ENCODE measurements at regions not wholly inside any gene's neighbourhood (a gene's known extent, or its start where the extent isn't known, plus 50 kb on each side); places are given as distances from the start of the nearest gene placed in this dataset.

DNA sequence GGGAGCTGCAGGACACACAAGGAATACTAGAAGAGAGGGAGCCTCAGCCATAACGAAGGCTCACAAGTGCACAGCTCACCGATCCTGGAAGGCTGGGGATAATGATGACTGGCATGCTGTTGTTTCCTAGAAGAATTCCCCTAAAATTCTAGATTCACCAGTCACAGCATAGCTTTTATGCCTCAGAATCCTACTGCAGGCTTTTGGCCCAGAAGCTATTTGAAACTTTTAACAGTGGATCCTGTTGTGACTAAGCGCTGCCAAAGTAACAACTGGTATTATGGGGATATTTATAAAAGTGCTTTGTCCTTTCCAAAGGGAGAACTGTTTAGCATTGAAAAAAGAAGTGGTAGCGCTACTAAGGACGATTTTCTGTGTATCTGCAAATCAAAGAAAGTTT, 214.1 kb upstream of the PELI2 start:
- TF ChIP-seq SUZ12 (IDR thresholded peaks at IDR 0.05; ENCODE audit: extremely low read depth, insufficient read depth, insufficient read length) = no peak
- TF ChIP-seq ZNF274 (IDR thresholded peaks at IDR 0.05; ENCODE audit: low read depth, low read length) = no peak
- TF ChIP-seq YY1 (IDR thresholded peaks at IDR 0.05; ENCODE audit: insufficient read depth, insufficient read length) = no peak
- H3K9ac ChIP-seq (ENCODE audit: insufficient read length, low read depth) = no peak overlapping the region
- H3K4me1 ChIP-seq (ENCODE audit: insufficient read depth, insufficient read length) = no peaks in the 10 kb centered on the region
- H3K27me3 ChIP-seq (ENCODE audit: insufficient read depth, insufficient read length) = no peaks in the 10 kb centered on the region
- no peaks in the 10 kb centered on the region for H3K36me3 ChIP-seq (ENCODE audit: insufficient read depth, insufficient read length, low read length)
- no peaks in the 10 kb centered on the region for H3K9me3 ChIP-seq (ENCODE audit: insufficient read depth, low read length)
- no peak overlapping the region for H3K4me3 ChIP-seq (ENCODE audit: insufficient read length, low read depth)
- no peak for DNase-seq (ENCODE audit: low read depth, low spot score)

DNA sequence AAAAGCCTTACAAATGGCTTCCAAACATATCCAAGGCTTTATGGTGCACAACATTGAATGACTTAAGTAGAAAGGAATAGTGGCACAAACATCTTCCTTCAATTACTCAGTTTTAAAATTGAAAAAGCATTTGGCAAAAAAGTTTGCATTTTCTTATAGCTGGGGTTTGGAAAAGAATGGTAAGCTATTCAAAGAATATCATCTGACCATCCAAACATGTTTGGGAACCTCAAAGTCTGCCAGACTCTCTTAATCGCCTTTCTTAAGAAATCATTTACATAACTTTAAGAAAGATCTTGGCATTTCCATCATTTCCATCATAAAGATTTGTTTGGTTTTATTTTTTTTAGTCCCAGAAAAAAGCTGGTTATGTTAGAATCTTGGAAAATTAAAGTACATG, 210.1 kb upstream of the PELI2 start:
- no peak for DNase-seq (ENCODE audit: low read depth, low spot score)

DNA sequence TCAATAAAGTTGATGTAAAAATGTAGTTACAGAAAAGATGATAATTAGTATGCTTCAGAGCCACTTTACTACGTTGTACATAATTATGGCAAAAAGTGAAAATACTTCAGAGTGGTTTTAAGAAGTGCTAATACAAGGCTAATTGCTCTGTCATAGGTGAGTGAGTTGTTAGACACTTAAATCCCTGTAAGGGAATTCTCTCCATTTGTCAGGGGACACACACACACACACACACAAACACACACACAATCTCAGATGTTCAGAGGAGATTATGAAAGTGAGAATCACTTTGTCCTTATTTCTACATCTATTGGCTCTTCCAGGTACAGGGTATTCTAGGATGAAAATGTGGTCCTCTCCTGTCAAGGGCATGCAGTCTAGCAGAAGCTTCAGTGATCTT, 208.3 kb upstream of the PELI2 start:
- no peak for DNase-seq (ENCODE audit: low read depth, low spot score)
- Histone ChIP-seq H3K4me3 (ENCODE audit: insufficient read length, low read depth) (no peak overlapping the region), H3K9ac (ENCODE audit: insufficient read length, low read depth) (no peak overlapping the region), H3K27me3 (ENCODE audit: insufficient read depth, insufficient read length) (no peaks in the 10 kb centered on the region), H3K9me3 (ENCODE audit: insufficient read depth, low read length) (no peaks in the 10 kb centered on the region), H3K4me1 (ENCODE audit: insufficient read depth, insufficient read length) (peaks cover 4% of the 10 kb centered on the region), H3K36me3 (ENCODE audit: insufficient read depth, insufficient read length, low read length) (no peaks in the 10 kb centered on the region)
- no peak for TF ChIP-seq ZNF274 (IDR thresholded peaks at IDR 0.05; ENCODE audit: low read depth, low read length)

More for the DNA sequence above, 210.1 kb upstream of the PELI2 start:
- Histone ChIP-seq H3K9ac (ENCODE audit: insufficient read length, low read depth) (no peak overlapping the region), H3K36me3 (ENCODE audit: insufficient read depth, insufficient read length, low read length) (no peaks in the 10 kb centered on the region), H3K9me3 (ENCODE audit: insufficient read depth, low read length) (no peaks in the 10 kb centered on the region), H3K4me3 (ENCODE audit: insufficient read length, low read depth) (no peak overlapping the region), H3K27me3 (ENCODE audit: insufficient read depth, insufficient read length) (no peaks in the 10 kb centered on the region), H3K4me1 (ENCODE audit: insufficient read depth, insufficient read length) (peaks cover 4% of the 10 kb centered on the region)
- no peak for TF ChIP-seq ZNF274 (IDR thresholded peaks at IDR 0.05; ENCODE audit: low read depth, low read length)
- no peak for TF ChIP-seq YY1 (IDR thresholded peaks at IDR 0.05; ENCODE audit: insufficient read depth, insufficient read length)
- no peak for TF ChIP-seq SUZ12 (IDR thresholded peaks at IDR 0.05; ENCODE audit: extremely low read depth, insufficient read depth, insufficient read length)

DNA sequence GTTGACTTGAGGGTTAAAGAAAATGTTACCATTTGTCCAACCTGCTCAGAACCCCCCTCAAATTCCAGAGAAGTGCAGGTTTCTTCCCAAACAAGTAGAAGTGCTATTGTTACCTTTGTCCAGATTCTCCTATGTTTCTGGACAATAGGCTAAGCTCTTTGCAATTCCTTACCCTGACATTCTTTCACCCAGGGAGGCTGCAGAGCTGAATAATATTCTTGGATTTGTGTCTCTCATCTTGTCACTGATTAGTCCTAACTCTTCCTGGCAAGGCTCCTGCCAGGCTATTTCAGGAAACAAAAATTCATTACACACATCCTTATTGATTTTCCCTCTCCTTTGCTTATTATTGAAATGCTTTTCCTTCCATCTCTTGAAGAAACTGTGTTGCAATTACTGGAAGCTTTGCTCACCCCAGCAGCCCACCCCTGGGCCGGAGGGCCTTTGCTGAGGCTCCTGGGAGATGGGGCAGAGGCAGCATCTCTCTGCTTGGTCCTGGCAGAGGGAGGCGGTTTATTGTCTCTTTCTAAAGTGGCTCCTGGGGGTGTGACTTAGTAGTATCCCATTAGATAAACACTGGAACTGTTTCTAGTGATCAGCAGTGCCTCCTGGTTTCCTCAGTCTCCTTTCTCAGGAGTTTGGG, 207.5 kb upstream of the PELI2 start:
- DNase-seq (ENCODE audit: low read depth, low spot score) = no peak
- TF ChIP-seq YY1 (IDR thresholded peaks at IDR 0.05; ENCODE audit: insufficient read depth, insufficient read length) = no peak
- no peak for TF ChIP-seq ZNF274 (IDR thresholded peaks at IDR 0.05; ENCODE audit: low read depth, low read length)
- TF ChIP-seq SUZ12 (IDR thresholded peaks at IDR 0.05; ENCODE audit: extremely low read depth, insufficient read depth, insufficient read length) = no peak
- H3K9me3 ChIP-seq (ENCODE audit: insufficient read depth, low read length) = no peaks in the 10 kb centered on the region
- H3K36me3 ChIP-seq (ENCODE audit: insufficient read depth, insufficient read length, low read length) = no peaks in the 10 kb centered on the region
- no peaks in the 10 kb centered on the region for H3K27me3 ChIP-seq (ENCODE audit: insufficient read depth, insufficient read length)
- peaks cover 4% of the 10 kb centered on the region for H3K4me1 ChIP-seq (ENCODE audit: insufficient read depth, insufficient read length)
- H3K4me3 ChIP-seq (ENCODE audit: insufficient read length, low read depth) = no peak overlapping the region
- no peak overlapping the region for H3K9ac ChIP-seq (ENCODE audit: insufficient read length, low read depth)

DNA sequence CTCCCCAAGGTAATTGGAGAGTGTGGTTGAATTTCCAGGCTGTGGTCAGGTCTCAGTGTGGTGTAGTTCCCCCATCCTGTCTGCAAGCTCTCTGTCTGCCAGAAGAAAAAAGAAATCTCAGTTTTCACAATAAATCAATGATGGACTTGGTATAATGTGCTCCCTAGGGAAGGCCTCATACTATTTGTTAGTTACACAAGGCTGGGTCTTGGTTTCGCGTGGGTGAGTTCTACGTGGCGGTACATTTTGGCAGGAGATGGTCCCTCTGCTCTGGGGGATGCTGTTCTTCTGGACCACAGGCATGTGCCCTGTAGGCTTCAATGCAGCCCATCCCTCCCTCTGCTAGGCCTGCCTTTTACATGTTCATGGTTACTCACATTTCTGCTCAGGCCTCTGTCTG, 206.4 kb upstream of the PELI2 start:
- DNase-seq (ENCODE audit: low read depth, low spot score) = no peak
- Histone ChIP-seq H3K36me3 (ENCODE audit: insufficient read depth, insufficient read length, low read length) (no peaks in the 10 kb centered on the region), H3K27me3 (ENCODE audit: insufficient read depth, insufficient read length) (no peaks in the 10 kb centered on the region), H3K4me1 (ENCODE audit: insufficient read depth, insufficient read length) (peaks cover 4% of the 10 kb centered on the region), H3K9ac (ENCODE audit: insufficient read length, low read depth) (no peak overlapping the region), H3K4me3 (ENCODE audit: insufficient read length, low read depth) (no peak overlapping the region), H3K9me3 (ENCODE audit: insufficient read depth, low read length) (no peaks in the 10 kb centered on the region)
- TF ChIP-seq ZNF274 (IDR thresholded peaks at IDR 0.05; ENCODE audit: low read depth, low read length) (no peak), YY1 (IDR thresholded peaks at IDR 0.05; ENCODE audit: insufficient read depth, insufficient read length) (no peak), SUZ12 (IDR thresholded peaks at IDR 0.05; ENCODE audit: extremely low read depth, insufficient read depth, insufficient read length) (no peak)

DNA sequence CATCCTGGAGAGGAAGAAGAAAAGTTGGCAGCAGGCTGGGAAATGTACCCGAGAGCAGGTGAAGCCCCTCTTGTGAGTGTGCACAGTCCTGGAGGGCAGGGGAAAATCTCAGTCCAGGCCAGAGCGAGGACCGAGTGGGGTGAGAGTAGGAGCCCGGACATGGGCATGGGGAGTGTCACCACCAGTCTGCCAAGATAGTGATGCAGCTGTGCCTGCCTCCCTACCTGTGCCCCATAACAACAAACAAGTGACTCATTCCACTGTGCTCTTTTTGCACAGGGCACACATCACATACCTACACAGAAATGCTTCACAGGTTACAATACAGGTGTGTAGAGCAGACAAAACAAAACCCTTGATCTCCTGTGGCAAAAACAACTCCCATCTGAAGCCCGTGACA, 205.9 kb upstream of the PELI2 start:
- Histone ChIP-seq H3K27me3 (ENCODE audit: insufficient read depth, insufficient read length) (no peaks in the 10 kb centered on the region), H3K9me3 (ENCODE audit: insufficient read depth, low read length) (no peaks in the 10 kb centered on the region), H3K9ac (ENCODE audit: insufficient read length, low read depth) (no peak overlapping the region), H3K4me1 (ENCODE audit: insufficient read depth, insufficient read length) (peaks cover 4% of the 10 kb centered on the region), H3K36me3 (ENCODE audit: insufficient read depth, insufficient read length, low read length) (no peaks in the 10 kb centered on the region), H3K4me3 (ENCODE audit: insufficient read length, low read depth) (no peak overlapping the region)
- TF ChIP-seq SUZ12 (IDR thresholded peaks at IDR 0.05; ENCODE audit: extremely low read depth, insufficient read depth, insufficient read length) (no peak), YY1 (IDR thresholded peaks at IDR 0.05; ENCODE audit: insufficient read depth, insufficient read length) (no peak), ZNF274 (IDR thresholded peaks at IDR 0.05; ENCODE audit: low read depth, low read length) (no peak)
- no peak for DNase-seq (ENCODE audit: low read depth, low spot score)

DNA sequence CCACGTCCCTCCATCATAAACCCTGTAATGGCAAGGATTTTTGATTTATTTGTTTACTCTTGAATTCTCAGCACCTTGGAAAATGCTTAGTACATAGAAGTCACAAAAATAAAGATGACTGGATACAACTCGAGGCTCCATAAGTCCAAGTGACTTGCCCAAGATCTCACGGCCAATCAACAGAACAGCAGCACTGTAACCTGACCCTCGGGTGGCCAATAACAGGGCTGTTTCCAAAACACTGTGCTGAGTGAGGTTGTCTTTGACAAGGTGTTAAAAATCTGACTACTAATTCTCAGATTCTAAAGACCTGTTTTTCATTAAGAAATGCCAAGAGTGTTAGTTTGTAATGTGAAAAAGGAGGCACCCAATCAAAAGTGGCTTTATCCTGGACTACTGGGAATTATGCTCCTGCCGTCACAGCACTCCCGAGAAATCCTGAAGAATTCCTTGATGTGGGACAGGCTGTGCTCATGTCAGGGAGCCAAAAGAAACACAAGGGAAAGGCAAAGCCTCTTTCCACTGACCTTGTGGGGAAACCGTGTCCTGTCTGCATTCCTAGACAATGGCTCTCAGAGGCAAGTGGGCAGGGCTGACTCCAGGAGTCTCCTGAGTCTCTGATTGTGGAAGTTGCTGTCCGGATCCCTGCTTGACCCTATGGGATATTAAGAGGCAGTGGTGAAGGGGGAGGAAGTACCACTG, 204.7 kb upstream of the PELI2 start:
- Histone ChIP-seq H3K4me3 (ENCODE audit: insufficient read length, low read depth) (no peak overlapping the region), H3K4me1 (ENCODE audit: insufficient read depth, insufficient read length) (peaks cover 4% of the 10 kb centered on the region), H3K9me3 (ENCODE audit: insufficient read depth, low read length) (no peaks in the 10 kb centered on the region), H3K27me3 (ENCODE audit: insufficient read depth, insufficient read length) (no peaks in the 10 kb centered on the region), H3K9ac (ENCODE audit: insufficient read length, low read depth) (no peak overlapping the region), H3K36me3 (ENCODE audit: insufficient read depth, insufficient read length, low read length) (no peaks in the 10 kb centered on the region)
- no peak for TF ChIP-seq ZNF274 (IDR thresholded peaks at IDR 0.05; ENCODE audit: low read depth, low read length)
- TF ChIP-seq YY1 (IDR thresholded peaks at IDR 0.05; ENCODE audit: insufficient read depth, insufficient read length) = no peak
- TF ChIP-seq SUZ12 (IDR thresholded peaks at IDR 0.05; ENCODE audit: extremely low read depth, insufficient read depth, insufficient read length) = no peak
- no peak for DNase-seq (ENCODE audit: low read depth, low spot score)
